ENCODE measurements at regions not wholly inside any gene's neighbourhood (a gene's known extent, or its start where the extent isn't known, plus 50 kb on each side); places are given as distances from the start of the nearest gene placed in this dataset.

GRCh38 chr6:43886717-43887339 is 116.8 kb downstream of the VEGFA start:
- no peak for TF ChIP-seq CTCF (IDR thresholded peaks at IDR 0.05)
- no peak for TF ChIP-seq POLR2A (IDR thresholded peaks at IDR 0.05)

Data from breast epithelium (tissue), 3 donors.